ENCODE measurements at regions not wholly inside any gene's neighbourhood (a gene's known extent, or its start where the extent isn't known, plus 50 kb on each side); places are given as distances from the start of the nearest gene placed in this dataset.

GRCh38 chr4:116397714-116398113 is 687.7 kb downstream of the TRAM1L1 start:
- no peak for TF ChIP-seq POLR2AphosphoS5 (IDR thresholded peaks at IDR 0.05; ENCODE audit: low read depth, low read length)
- no peak for TF ChIP-seq POLR2A (IDR thresholded peaks at IDR 0.05; ENCODE audit: low read depth, low read length)
- TF ChIP-seq TAF1 (IDR thresholded peaks at IDR 0.05; ENCODE audit: borderline replicate concordance, low read depth, low read length): no peak
- FAIRE-seq (no peak), DNase-seq (ENCODE audit: insufficient read length) (no peak)

- TF ChIP-seq POLR2AphosphoS5 (IDR thresholded peaks at IDR 0.05; ENCODE audit: low read depth, low read length): no peak
- TF ChIP-seq POLR2A (IDR thresholded peaks at IDR 0.05; ENCODE audit: low read depth, low read length): no peak
- TF ChIP-seq TAF1 (IDR thresholded peaks at IDR 0.05; ENCODE audit: borderline replicate concordance, low read depth, low read length): no peak
- FAIRE-seq (no peak), DNase-seq (ENCODE audit: insufficient read length) (no peak)
Measured at GRCh38 chr4:116397291-116397690, 688.1 kb downstream of the TRAM1L1 start.

- FAIRE-seq: no peak
- TF ChIP-seq POLR2A (IDR thresholded peaks at IDR 0.05; ENCODE audit: low read depth, low read length) (no peak), POLR2AphosphoS5 (IDR thresholded peaks at IDR 0.05; ENCODE audit: low read depth, low read length) (no peak), TAF1 (IDR thresholded peaks at IDR 0.05; ENCODE audit: borderline replicate concordance, low read depth, low read length) (no peak)
Measured at GRCh38 chr4:116395408-116395807, 690.0 kb downstream of the TRAM1L1 start.

GRCh38 chr4:116391020-116391419 is 694.4 kb downstream of the TRAM1L1 start:
- no peak for DNase-seq (ENCODE audit: insufficient read length)
- FAIRE-seq: no peak
- TF ChIP-seq TAF1 (IDR thresholded peaks at IDR 0.05; ENCODE audit: borderline replicate concordance, low read depth, low read length) (no peak), POLR2AphosphoS5 (IDR thresholded peaks at IDR 0.05; ENCODE audit: low read depth, low read length) (no peak), POLR2A (IDR thresholded peaks at IDR 0.05; ENCODE audit: low read depth, low read length) (no peak)

More at GRCh38 chr4:116395408-116395807, 690.0 kb downstream of the TRAM1L1 start:
- DNase-seq (ENCODE audit: insufficient read length): no peak

GRCh38 chr4:116389139-116389538 is 696.2 kb downstream of the TRAM1L1 start:
- no peak for FAIRE-seq
- TF ChIP-seq POLR2AphosphoS5 (IDR thresholded peaks at IDR 0.05; ENCODE audit: low read depth, low read length): no peak
- TF ChIP-seq POLR2A (IDR thresholded peaks at IDR 0.05; ENCODE audit: low read depth, low read length): no peak
- TF ChIP-seq TAF1 (IDR thresholded peaks at IDR 0.05; ENCODE audit: borderline replicate concordance, low read depth, low read length): no peak
- no peak for DNase-seq (ENCODE audit: insufficient read length)

GRCh38 chr4:116387937-116388474 is 697.4 kb downstream of the TRAM1L1 start:
- FAIRE-seq (no peak), DNase-seq (ENCODE audit: insufficient read length) (no peak)

GRCh38 chr4:116386856-116387255 is 698.5 kb downstream of the TRAM1L1 start:
- no peak for TF ChIP-seq POLR2A (IDR thresholded peaks at IDR 0.05; ENCODE audit: low read depth, low read length)
- DNase-seq (ENCODE audit: insufficient read length) (no peak), FAIRE-seq (no peak)

More at GRCh38 chr4:116387937-116388474, 697.4 kb downstream of the TRAM1L1 start:
- no peak for TF ChIP-seq POLR2AphosphoS5 (IDR thresholded peaks at IDR 0.05; ENCODE audit: low read depth, low read length)
- TF ChIP-seq TAF1 (IDR thresholded peaks at IDR 0.05; ENCODE audit: borderline replicate concordance, low read depth, low read length): no peak
- no peak for TF ChIP-seq POLR2A (IDR thresholded peaks at IDR 0.05; ENCODE audit: low read depth, low read length)

GRCh38 chr4:116385583-116385982 is 699.8 kb downstream of the TRAM1L1 start:
- no peak for TF ChIP-seq POLR2A (IDR thresholded peaks at IDR 0.05; ENCODE audit: low read depth, low read length)
- no peak for TF ChIP-seq TAF1 (IDR thresholded peaks at IDR 0.05; ENCODE audit: borderline replicate concordance, low read depth, low read length)
- no peak for TF ChIP-seq POLR2AphosphoS5 (IDR thresholded peaks at IDR 0.05; ENCODE audit: low read depth, low read length)
- no peak for DNase-seq (ENCODE audit: insufficient read length)
- FAIRE-seq: no peak

- FAIRE-seq: no peak
- no peak for DNase-seq (ENCODE audit: insufficient read length)
- TF ChIP-seq POLR2AphosphoS5 (IDR thresholded peaks at IDR 0.05; ENCODE audit: low read depth, low read length): no peak
- no peak for TF ChIP-seq TAF1 (IDR thresholded peaks at IDR 0.05; ENCODE audit: borderline replicate concordance, low read depth, low read length)
- TF ChIP-seq POLR2A (IDR thresholded peaks at IDR 0.05; ENCODE audit: low read depth, low read length): no peak
Measured at GRCh38 chr4:116374815-116375214, 710.6 kb downstream of the TRAM1L1 start.

GRCh38 chr4:116362583-116362982 is 722.8 kb downstream of the TRAM1L1 start:
- FAIRE-seq: no peak
- TF ChIP-seq POLR2A (IDR thresholded peaks at IDR 0.05; ENCODE audit: low read depth, low read length) (no peak), TAF1 (IDR thresholded peaks at IDR 0.05; ENCODE audit: borderline replicate concordance, low read depth, low read length) (no peak), POLR2AphosphoS5 (IDR thresholded peaks at IDR 0.05; ENCODE audit: low read depth, low read length) (no peak)
- DNase-seq (ENCODE audit: insufficient read length): no peak

- no peak for TF ChIP-seq TAF1 (IDR thresholded peaks at IDR 0.05; ENCODE audit: borderline replicate concordance, low read depth, low read length)
- TF ChIP-seq POLR2AphosphoS5 (IDR thresholded peaks at IDR 0.05; ENCODE audit: low read depth, low read length): no peak
- TF ChIP-seq POLR2A (IDR thresholded peaks at IDR 0.05; ENCODE audit: low read depth, low read length): no peak
- FAIRE-seq: no peak
- DNase-seq (ENCODE audit: insufficient read length): no peak
Measured at GRCh38 chr4:116361790-116362189, 723.6 kb downstream of the TRAM1L1 start.

GRCh38 chr4:116358633-116359222 is 726.6 kb downstream of the TRAM1L1 start:
- peak; percentile 5 for DNase-seq (ENCODE audit: insufficient read length)
- FAIRE-seq: peak; percentile 98
- TF ChIP-seq POLR2A (IDR thresholded peaks at IDR 0.05; ENCODE audit: low read depth, low read length) (no peak), TAF1 (IDR thresholded peaks at IDR 0.05; ENCODE audit: borderline replicate concordance, low read depth, low read length) (no peak), POLR2AphosphoS5 (IDR thresholded peaks at IDR 0.05; ENCODE audit: low read depth, low read length) (no peak)
